ENCODE measurements at regions not wholly inside any gene's neighbourhood (a gene's known extent, or its start where the extent isn't known, plus 50 kb on each side); places are given as distances from the start of the nearest gene placed in this dataset.
"Not testable (repeated sequence)": the region's sequence is repeated elsewhere in the genome, so short reads cannot be mapped to it uniquely, and the experiment has no call there.

- no peak for DNase-seq
Observed at GRCh38 chr5:97545886-97546535, 363.0 kb upstream of the RIOK2 start.

- no peak for DNase-seq
Observed at GRCh38 chr5:97547430-97547829, 364.4 kb upstream of the RIOK2 start.

DNA sequence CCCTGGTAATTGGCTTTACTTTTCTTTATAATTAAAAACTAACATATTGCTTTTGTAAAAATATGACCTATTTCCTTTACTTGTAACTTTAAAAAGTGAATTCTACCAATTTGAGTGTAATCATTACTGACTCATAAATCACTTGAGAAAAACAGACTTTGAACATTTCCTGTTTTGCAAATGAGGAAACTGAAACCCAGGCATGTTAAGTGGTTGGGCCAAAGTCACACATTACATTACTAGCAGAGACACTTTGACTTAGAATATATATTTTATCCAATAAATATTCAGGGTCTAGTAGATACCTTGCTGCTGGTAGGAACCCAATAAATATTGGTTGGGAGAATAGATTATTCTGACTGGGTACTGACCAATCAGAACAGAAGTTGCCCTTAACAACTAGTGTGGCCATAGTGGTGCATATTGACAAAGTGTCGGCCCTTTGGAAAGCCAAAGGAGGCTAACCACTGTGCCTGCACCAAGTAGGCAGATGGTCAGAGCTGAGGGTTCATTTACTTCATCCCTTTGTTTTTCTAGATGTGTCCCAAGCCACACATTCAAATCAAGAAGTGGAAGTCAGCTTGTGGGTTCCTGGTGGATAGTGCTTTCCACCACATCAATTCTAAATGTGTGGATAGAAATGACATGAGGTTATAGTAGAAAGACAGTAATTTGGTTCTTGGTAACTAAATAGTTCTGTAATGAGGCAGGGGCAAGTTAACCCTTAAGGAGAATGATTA, 365.1 kb upstream of the RIOK2 start:
- DNase-seq, result no peak

GRCh38 chr5:97548739-97549080, 365.7 kb upstream of the RIOK2 start:
- no peak for DNase-seq

DNA sequence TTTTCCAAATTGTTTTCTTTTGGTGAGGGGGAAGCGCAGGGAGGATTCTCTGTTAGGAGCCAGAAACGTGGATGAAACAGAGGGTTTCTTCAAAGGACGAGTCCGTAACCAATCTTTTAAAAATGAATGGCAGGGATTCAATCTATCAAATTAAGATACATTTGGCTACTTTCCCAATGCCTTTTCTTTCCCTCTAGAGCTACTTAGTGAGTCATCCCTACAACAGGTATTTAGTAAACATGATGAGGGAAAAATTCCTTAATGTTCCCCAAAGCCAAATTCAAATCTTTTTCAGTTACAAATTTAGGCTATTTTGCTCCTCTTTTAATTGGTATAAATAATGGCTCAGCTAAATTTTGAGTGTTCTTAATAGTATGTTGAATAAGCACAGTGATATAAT, 366.4 kb upstream of the RIOK2 start:
- DNase-seq, result no peak

DNA sequence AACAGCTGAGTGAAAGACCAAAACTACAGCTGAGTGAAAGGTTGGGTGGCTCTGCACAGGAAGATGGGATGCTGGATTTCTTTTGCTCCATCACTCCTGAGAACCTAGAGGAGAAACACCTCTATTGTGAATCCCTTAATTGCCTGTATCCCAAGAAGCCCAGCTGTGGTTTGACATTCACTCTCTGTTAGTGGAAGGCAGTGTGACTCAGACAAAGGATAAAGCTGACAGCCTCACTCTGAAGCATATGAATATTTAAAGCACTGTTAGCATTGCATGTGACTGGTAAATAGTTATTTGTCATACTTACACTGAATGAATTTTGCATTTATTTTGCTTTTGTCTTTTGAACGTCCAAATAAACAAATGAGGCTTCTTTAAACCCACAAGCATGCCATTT, 367.1 kb upstream of the RIOK2 start:
- DNase-seq, result no peak

GRCh38 chr5:97550818-97551217, 367.8 kb upstream of the RIOK2 start:
- no peak for DNase-seq

DNA sequence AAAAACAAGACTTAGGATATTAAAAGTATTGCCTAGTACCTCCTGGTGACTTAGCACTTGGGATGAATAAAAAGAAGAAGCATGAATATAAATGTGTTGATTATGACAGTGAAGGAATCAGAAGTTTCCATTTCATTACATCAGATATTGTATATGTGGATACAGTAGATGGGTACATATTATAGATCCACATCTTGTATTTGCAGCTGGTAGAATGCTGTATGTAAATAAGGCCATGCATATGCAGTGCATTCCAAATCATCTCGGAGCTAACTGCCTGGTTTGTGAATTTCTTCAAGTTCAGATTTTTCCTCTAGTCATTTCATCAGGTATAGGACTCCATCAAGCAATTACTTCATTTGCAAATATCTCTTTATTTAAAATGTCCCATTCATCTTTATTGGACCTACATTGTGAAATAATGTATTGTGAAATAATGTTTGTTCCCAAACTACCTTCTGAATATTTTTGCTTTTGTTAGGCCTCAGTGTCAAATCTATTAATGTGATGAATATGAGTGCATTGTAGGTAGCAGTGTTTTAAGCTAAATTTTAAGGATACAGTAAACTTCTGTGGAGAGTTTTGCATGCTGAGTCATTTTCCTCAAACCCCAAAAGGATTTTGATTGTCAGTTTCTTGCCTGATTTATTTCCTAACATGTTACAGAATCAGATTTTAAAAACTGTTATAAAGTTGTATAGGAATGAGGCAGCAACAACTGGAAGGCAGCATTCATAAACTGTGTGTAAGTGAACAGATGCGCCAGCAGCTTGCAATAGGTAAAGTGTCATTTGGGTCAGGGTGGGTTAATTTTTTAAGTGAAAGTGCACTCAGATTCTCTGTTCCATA, 370.8 kb upstream of the RIOK2 start:
- peak in 1 of 2 experiments; percentile 34 for DNase-seq

DNA sequence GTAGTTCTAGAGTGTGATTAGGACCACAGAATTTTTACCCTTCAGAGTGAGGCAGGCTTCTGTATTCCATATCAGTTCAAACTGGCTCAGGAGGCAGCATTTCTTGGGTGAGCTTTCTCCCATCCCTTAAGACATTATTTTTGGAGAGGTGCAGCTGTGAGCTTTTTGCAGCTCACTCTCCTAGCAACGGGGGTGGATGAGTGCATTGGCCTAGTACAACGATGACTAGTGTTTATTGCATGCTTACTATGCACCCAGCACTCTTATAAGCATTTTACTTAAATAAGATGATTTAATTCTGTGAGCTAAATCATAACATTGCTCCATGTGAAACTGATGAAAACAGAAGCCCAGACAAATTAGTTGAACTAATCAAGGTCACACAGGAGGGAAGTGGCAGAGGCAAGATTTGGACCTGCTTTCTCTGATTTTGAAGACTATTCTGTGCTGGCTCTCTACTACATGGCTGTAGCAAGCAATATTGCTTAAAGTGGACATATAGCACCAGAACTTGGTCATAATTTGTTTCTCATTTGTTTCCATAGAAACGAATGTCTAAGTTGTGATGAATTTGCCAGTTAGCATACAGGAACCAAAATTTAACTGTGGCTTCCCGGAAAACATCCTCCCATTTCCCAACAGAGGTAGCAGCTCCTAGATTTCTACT, 372.1 kb upstream of the RIOK2 start:
- DNase-seq, result no peak

DNA sequence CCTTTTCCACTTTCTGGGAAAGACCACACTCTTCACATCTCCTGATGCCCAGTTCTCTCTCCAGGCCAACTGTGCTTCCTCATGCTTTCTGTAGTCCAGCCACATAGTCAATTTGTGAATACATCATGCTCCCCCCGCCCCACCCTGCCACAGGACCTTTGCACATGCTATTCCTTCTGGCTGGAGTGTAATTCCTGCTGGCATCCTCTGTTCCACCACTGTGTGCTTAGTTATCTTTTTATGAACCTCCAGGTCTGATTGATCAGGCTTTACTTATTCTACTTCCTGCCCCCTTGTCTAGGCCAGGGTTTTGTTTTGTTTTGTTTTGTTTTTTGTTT, 372.6 kb upstream of the RIOK2 start:
- no peak for DNase-seq

GRCh38 chr5:97559827-97560598, 377.0 kb upstream of the RIOK2 start:
- DNase-seq, result no peak

DNA sequence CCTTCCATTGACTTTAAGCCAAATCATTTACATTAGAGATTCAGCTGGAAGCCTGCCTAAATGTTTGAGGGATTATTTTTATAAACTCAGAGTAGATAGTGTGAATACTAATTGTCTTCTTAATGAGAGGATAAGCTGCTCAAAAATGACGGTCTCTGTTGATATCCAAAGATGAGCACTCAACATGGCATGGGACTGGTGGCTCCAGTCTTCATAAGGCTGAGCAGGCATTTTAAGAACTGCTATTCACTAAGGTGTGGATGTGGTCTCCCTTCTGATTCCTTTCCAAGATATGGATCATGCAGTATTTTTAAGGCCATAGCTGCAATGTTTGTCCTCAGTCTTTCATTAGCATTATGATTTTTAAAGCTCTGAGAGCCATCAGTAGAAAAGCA, 377.5 kb upstream of the RIOK2 start:
- no peak for DNase-seq

DNA sequence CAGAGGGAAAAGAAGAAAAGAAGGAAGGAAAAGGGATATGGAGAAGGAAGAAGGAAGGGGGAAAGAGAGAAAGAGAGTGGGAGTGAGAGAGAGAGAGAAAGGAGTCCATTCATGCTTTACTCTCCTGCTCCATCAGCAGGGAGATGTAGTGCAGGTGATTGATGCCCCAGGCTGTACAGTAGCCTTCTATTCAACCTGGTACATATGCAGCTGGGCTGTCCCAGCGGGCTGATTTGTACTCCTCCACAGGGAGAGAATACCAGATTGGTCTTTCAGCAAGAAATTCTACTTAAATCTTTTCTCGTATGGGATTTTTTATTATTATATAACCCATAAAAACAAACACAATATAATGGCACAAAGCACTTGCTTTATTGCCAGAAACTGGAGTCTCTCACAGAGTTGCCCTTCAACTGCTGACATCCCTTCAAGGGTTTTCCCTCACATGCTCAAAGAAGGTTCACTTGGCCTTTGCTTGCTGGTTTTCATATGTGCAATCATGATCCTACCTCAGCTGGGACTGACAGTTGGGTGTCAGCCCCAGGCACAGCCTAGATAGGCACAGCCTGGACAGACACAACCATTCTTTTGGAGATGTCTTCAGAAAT, 380.1 kb upstream of the RIOK2 start:
- no peak for DNase-seq

DNA sequence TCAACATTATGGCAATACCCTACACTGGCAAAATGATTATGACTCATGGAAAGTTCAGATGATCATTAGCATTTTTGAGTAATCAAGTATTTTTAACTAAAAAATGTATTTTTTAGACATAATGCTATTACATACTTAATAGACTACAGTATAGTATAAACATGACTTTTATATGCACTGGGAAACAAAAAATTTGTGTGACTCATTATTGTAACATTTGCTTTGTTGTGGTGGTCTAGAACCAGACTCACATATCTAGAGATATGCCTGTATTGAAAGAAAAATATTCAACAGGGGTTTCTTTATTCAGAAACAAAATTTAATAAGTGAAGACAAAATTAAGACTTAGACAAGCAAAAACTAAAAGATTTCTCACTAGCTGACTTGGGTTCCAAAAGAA, 385.3 kb upstream of the RIOK2 start:
- DNase-seq, result no peak

GRCh38 chr5:97570242-97570641, 387.2 kb upstream of the RIOK2 start:
- DNase-seq, result no peak

DNA sequence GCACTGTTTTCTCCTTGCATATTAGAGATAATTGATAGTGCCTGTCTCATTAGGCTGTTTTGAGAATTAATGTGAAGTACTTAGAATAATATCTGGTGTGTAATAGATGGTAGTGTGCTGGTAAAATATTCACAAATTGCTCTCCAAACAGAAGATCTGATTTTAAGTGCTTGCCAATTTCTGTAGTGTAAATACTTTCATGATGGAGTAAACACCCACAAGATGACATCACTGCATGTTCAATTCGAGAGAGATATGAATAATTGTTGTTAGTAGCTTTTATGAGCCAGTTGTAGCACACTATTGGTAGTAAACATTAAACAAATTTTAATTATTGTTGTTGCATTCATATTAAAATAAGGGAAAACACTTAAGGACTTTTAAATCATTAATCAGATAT, 392.3 kb upstream of the RIOK2 start:
- DNase-seq, result no peak

DNA sequence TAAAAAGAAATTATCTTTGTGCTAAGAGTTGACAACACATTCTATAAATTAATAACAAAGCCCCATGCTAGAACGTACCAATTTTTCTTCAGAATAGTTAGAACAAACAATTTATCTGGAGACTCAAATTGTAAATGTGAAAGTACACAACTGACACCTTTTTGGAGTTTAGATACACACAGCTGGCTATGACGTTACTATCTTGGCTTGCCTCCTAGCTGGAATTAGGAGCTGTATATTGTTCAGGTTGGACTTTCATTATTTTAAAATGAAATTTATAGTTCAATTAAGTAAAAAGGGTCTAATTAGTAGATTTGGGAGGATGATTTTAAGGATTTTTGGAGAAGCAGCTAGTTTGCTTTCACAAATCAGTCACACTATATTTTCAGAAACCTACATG, 393.9 kb upstream of the RIOK2 start:
- no peak for DNase-seq

DNA sequence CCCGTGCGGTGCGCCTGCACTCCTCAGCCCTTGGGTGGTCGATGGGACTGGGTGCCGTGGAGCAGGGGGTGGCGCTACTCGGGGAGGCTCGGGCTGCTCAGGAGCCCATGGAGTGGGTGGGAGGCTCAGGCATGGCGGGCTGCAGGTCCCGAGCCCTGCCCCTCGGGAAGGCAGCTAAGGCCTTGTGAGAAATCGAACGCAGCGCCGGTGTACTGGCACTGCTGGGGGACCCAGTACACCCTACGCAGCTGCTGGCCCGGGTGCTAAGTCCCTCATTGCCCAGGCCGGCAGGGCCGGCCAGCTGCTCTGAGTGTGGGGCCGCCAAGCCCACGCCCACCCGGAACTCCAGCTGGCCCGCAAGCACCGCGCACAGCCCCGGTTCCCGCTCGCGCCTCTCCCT, 396.9 kb upstream of the RIOK2 start:
- DNase-seq, result not testable (repeated sequence)

GRCh38 chr5:97580746-97581145, 397.7 kb upstream of the RIOK2 start:
- DNase-seq, result no peak

GRCh38 chr5:97591781-97592180, 408.7 kb upstream of the RIOK2 start:
- no peak for DNase-seq

GRCh38 chr5:97600486-97600885, 417.4 kb upstream of the RIOK2 start:
- DNase-seq, result no peak

DNA sequence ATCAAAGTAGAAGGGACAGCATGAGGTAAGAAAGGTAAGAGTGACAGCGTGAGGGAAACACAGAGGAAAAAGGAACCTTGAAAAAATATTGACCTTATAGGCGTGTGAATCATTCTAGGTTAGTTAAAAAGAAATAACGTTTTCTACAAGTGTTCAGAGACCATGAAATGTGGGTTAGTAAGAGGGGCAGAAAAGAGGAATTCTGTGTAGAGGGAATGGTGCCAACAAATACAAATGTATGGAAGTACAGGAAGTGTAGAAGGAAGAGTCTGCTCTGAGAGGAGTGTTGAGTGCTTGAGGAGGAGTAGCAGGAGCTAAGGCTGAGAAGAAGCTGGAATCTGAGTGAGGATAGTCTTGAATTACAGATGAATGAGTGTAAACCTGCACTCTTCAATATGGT, 418.6 kb upstream of the RIOK2 start:
- no peak for DNase-seq
